Mesenchymal stem cell (in vitro differentiated cells and primary cell): ENCODE measurements at regions not wholly inside any gene's neighbourhood (a gene's known extent, or its start where the extent isn't known, plus 50 kb on each side); places are given as distances from the start of the nearest gene placed in this dataset.

Experiments used
- DNase-seq: peaks from one replicate; pipeline ENCODE4 v3.0.0-alpha.2; 2013
- H2AFZ ChIP-seq: one replicate; pipeline ENCODE4 v1.6.1; 2013; ENCODE audit warnings: low read depth, mild to moderate bottlenecking, control low read depth, inconsistent platforms, low read length, moderate library complexity
- H2AK5ac ChIP-seq: 2 replicates; pipeline ENCODE4 v1.6.1; 2013; ENCODE audit warnings: low read length, moderate library complexity, mild to moderate bottlenecking, inconsistent platforms; ENCODE audit not compliant: severe bottlenecking
- H2BK120ac ChIP-seq: one replicate; pipeline ENCODE4 v1.6.1; 2013; ENCODE audit warnings: low read depth, mild to moderate bottlenecking, inconsistent platforms, low read length, moderate library complexity
- H2BK12ac ChIP-seq, 2 experiments: one replicate each; pipeline ENCODE4 v1.6.1; 2013; ENCODE audit warnings: inconsistent platforms in 2 of 2, low read length in 2 of 2, mild to moderate bottlenecking in 2 of 2, moderate library complexity in 2 of 2, control low read depth in 1 of 2
- H2BK15ac ChIP-seq: one replicate; pipeline ENCODE4 v1.6.1; 2013; ENCODE audit warnings: mild to moderate bottlenecking, low read depth, inconsistent platforms; ENCODE audit not compliant: poor library complexity, severe bottlenecking
- H2BK5ac ChIP-seq: 2 replicates; pipeline ENCODE4 v1.6.1; 2013; ENCODE audit warnings: low read depth, mild to moderate bottlenecking, low read length, control low read depth, inconsistent platforms; ENCODE audit not compliant: poor library complexity, severe bottlenecking
- H3K14ac ChIP-seq, 2 experiments: one replicate each; pipeline ENCODE4 v1.6.1; 2013; ENCODE audit warnings: inconsistent platforms in 2 of 2, low read length in 2 of 2, control low read depth in 1 of 2, mild to moderate bottlenecking in 1 of 2, moderate library complexity in 1 of 2
- H3K18ac ChIP-seq, 2 experiments: one replicate each; pipeline ENCODE4 v1.6.1; 2013; ENCODE audit warnings: inconsistent platforms in 2 of 2, low read length in 2 of 2, control low read depth in 1 of 2, low read depth in 1 of 2, mild to moderate bottlenecking in 1 of 2
- H3K23ac ChIP-seq, 2 experiments: one replicate each; pipeline ENCODE4 v1.6.1; 2013; ENCODE audit warnings: inconsistent platforms in 2 of 2, low read length in 2 of 2, mild to moderate bottlenecking in 2 of 2, moderate library complexity in 2 of 2, control low read depth in 1 of 2
- H3K27ac ChIP-seq: 2 replicates; pipeline ENCODE4 v1.5.1; 2013; ENCODE audit warnings: mild to moderate bottlenecking, moderate library complexity, low read length, control low read depth, inconsistent platforms; ENCODE audit not compliant: poor library complexity, severe bottlenecking
- H3K27me3 ChIP-seq, 2 experiments: 2 replicates each; pipeline versions ENCODE4 v1.6.1 to v1.7.0; 2013; ENCODE audit warnings: low read length in 2 of 2, mild to moderate bottlenecking in 2 of 2, moderate library complexity in 2 of 2, control low read depth in 1 of 2, inconsistent platforms in 1 of 2; ENCODE audit not compliant: control insufficient read depth in 1 of 2, insufficient read depth in 1 of 2
- H3K36me3 ChIP-seq, 2 experiments: 2 replicates each; pipeline versions ENCODE4 v1.6.1 to v1.7.0; 2013; ENCODE audit warnings: low read length in 2 of 2, control low read depth in 1 of 2, inconsistent platforms in 1 of 2, low read depth in 1 of 2, mild to moderate bottlenecking in 1 of 2; ENCODE audit not compliant: insufficient read depth in 2 of 2, control insufficient read depth in 1 of 2
- H3K4ac ChIP-seq, 2 experiments: one replicate each; pipeline ENCODE4 v1.6.1; 2013; ENCODE audit warnings: inconsistent platforms in 2 of 2, low read length in 2 of 2, mild to moderate bottlenecking in 2 of 2, moderate library complexity in 2 of 2, control low read depth in 1 of 2, low read depth in 1 of 2
- H3K4me1 ChIP-seq: 2 replicates; pipeline ENCODE4 v1.6.1; 2013; ENCODE audit warnings: low read depth, low read length, control low read depth; ENCODE audit not compliant: control insufficient read depth, insufficient read depth
- H3K4me2 ChIP-seq: 2 replicates; pipeline ENCODE4 v1.6.1; 2013; ENCODE audit warnings: low read length, mild to moderate bottlenecking, inconsistent platforms; ENCODE audit not compliant: poor library complexity, severe bottlenecking
- H3K4me3 ChIP-seq, 2 experiments: 2 replicates each; pipeline versions ENCODE4 v1.5.1 to v1.7.0; 2013; ENCODE audit warnings: low read length in 2 of 2, mild to moderate bottlenecking in 2 of 2, control low read depth in 1 of 2, low read depth in 1 of 2; ENCODE audit not compliant: insufficient read depth in 1 of 2
- H3K79me1 ChIP-seq: replicated peaks from 2 replicates; pipeline ENCODE4 v1.6.1; 2013; ENCODE audit warnings: mild to moderate bottlenecking, control low read depth, low read length, inconsistent platforms; ENCODE audit not compliant: poor library complexity, severe bottlenecking
- H3K9ac ChIP-seq: 2 replicates; pipeline ENCODE4 v1.7.0; 2013; ENCODE audit warnings: mild to moderate bottlenecking, low read length, moderate library complexity
- H3K9me3 ChIP-seq: 2 replicates; pipeline ENCODE4 v1.7.0; 2013; ENCODE audit warnings: mild to moderate bottlenecking, low read length; ENCODE audit not compliant: control insufficient read depth
- H4K8ac ChIP-seq: one replicate; pipeline ENCODE4 v1.6.1; 2013; ENCODE audit warnings: inconsistent platforms, mild to moderate bottlenecking, low read length, moderate library complexity
- H4K91ac ChIP-seq: one replicate; pipeline ENCODE4 v1.6.1; 2013; ENCODE audit warnings: mild to moderate bottlenecking, low read length, inconsistent platforms
- whole genome bisulfite sequencing: methylation state at CpG from one replicate; pipeline ENCODE4 v1.1.7; 2013; ENCODE audit warnings: mixed read lengths; 5-methylcytosine and 5-hydroxymethylcytosine counted together

- no peak overlapping the region for H3K4me3 ChIP-seq
Observed at GRCh38 chr13:82713687-82714405, 1168.4 kb downstream of the SLITRK1 start.

DNA sequence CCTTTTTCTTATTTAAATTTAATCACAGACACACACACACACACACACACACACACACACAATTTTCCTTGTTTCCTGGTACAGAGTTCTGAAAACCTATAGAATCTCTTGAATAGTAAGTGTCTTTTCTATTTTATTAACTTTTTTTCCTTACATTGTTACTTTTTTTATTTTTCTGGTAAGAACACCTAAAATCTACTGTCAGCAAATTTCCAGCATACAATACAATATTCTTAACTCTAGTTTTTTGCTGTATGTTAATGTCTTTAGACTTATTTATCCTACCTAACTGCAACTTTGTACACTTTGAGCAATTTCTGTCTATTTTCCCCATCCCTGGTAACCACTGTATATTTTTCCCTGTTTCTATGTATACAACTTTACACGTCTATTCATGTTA is 1179.8 kb downstream of the SLITRK1 start:
- DNase-seq, result no peak
- Histone ChIP-seq H2AK5ac (no peak overlapping the region), H3K4me3 (no peak overlapping the region), H3K23ac (no peak overlapping the region), H3K18ac (no peak overlapping the region), H2AFZ (no peak overlapping the region), H2BK5ac (no peak overlapping the region), H3K27me3 (no peaks in the 10 kb centered on the region), H3K4me1 (no peaks in the 10 kb centered on the region), H3K27ac (no peak overlapping the region), H2BK12ac (no peak overlapping the region), H3K9me3 (no peaks in the 10 kb centered on the region), H3K79me1 (no peaks in the 10 kb centered on the region), H4K91ac (no peak overlapping the region), H3K4me2 (no peak overlapping the region), H3K9ac (no peak overlapping the region), H3K14ac (no peak overlapping the region), H2BK120ac (no peak overlapping the region), H2BK15ac (no peak overlapping the region), H4K8ac (no peak overlapping the region), H3K4ac (no peak overlapping the region), H3K36me3 (no peaks in the 10 kb centered on the region)
- WGBS, result no CpG with 5 or more reads among the region's 1 CpG

More at GRCh38 chr13:82713687-82714405, 1168.4 kb downstream of the SLITRK1 start:
- Histone ChIP-seq H2BK15ac (no peak overlapping the region), H2AK5ac (no peak overlapping the region), H2BK120ac (no peak overlapping the region), H3K4ac (no peak overlapping the region), H3K9me3 (no peaks in the 10 kb centered on the region), H3K79me1 (no peaks in the 10 kb centered on the region), H3K23ac (no peak overlapping the region), H4K8ac (no peak overlapping the region), H4K91ac (no peak overlapping the region), H3K9ac (peak overlapping the region; percentile 2), H3K27ac (no peak overlapping the region), H2BK12ac (no peak overlapping the region), H3K4me1 (peaks cover 2% of the 10 kb centered on the region), H2BK5ac (no peak overlapping the region), H2AFZ (no peak overlapping the region), H3K14ac (no peak overlapping the region), H3K36me3 (no peaks in the 10 kb centered on the region), H3K18ac (no peak overlapping the region), H3K4me2 (no peak overlapping the region), H3K27me3 (no peaks in the 10 kb centered on the region)
- no peak for DNase-seq
- WGBS, result 100% methylated on average over 1 of the region's 3 CpGs

- Histone ChIP-seq H3K27me3 (no peaks in the 10 kb centered on the region), H3K18ac (no peak overlapping the region), H3K4ac (no peak overlapping the region), H4K8ac (no peak overlapping the region), H2BK120ac (no peak overlapping the region), H2AK5ac (no peak overlapping the region), H3K79me1 (no peaks in the 10 kb centered on the region), H3K4me2 (no peak overlapping the region), H2BK5ac (no peak overlapping the region), H3K23ac (no peak overlapping the region), H3K9me3 (no peaks in the 10 kb centered on the region), H3K27ac (no peak overlapping the region), H3K4me1 (no peaks in the 10 kb centered on the region), H2AFZ (no peak overlapping the region), H3K9ac (no peak overlapping the region), H2BK15ac (no peak overlapping the region), H4K91ac (no peak overlapping the region), H3K14ac (no peak overlapping the region), H2BK12ac (no peak overlapping the region), H3K4me3 (no peak overlapping the region), H3K36me3 (no peaks in the 10 kb centered on the region)
- no peak for DNase-seq
- 92% methylated on average over 2 of the region's 2 CpGs for WGBS
Observed at GRCh38 chr13:82701020-82701419, 1181.3 kb downstream of the SLITRK1 start.

DNA sequence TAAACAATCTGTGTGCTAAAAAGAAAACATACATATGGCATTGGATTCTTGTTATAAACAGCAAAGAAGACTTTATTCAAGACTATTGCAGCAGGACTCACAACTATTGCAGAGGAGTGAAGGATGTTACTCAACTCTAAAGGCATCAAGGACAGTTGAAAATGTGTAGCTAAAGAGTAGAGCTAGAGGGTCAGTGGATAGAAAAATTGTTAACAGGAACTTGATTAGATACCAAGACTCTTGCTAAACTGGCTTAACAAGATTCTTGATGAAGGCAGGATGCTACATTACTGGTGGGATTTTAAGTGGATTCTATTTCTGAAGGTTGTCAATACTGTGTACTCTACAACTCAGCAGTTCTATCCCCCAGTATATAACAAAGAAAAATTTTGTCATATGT is 1183.3 kb downstream of the SLITRK1 start:
- Histone ChIP-seq H3K18ac (no peak overlapping the region), H3K14ac (no peak overlapping the region), H2AK5ac (no peak overlapping the region), H3K4me1 (no peaks in the 10 kb centered on the region), H3K9ac (no peak overlapping the region), H2AFZ (no peak overlapping the region), H3K4me3 (no peak overlapping the region), H3K4me2 (no peak overlapping the region), H3K27ac (no peak overlapping the region), H3K4ac (no peak overlapping the region), H3K27me3 (no peaks in the 10 kb centered on the region), H4K91ac (no peak overlapping the region), H3K36me3 (no peaks in the 10 kb centered on the region), H2BK120ac (no peak overlapping the region), H2BK5ac (no peak overlapping the region), H3K79me1 (no peaks in the 10 kb centered on the region), H4K8ac (no peak overlapping the region), H3K23ac (no peak overlapping the region), H3K9me3 (no peaks in the 10 kb centered on the region), H2BK15ac (no peak overlapping the region), H2BK12ac (no peak overlapping the region)
- DNase-seq, result no peak
